GM23338 (cell line): ENCODE measurements at regions not wholly inside any gene's neighbourhood (a gene's known extent, or its start where the extent isn't known, plus 50 kb on each side); places are given as distances from the start of the nearest gene placed in this dataset.

Experiments
- ATAC-seq: fragments of 200-7000 bp; cut with Tn5 transposase; 3 replicates; pipeline ENCODE4 v1.9.1; 2020
- DNase-seq: peaks from one replicate; pipeline ENCODE4 v3.0.0-alpha.2; 2015; ENCODE audit warnings: low spot score
- H2AFZ ChIP-seq: fragments of 200-600 bp; sonication (generic); 2 replicates; pipeline ENCODE4 v1.8.0; 2016; ENCODE audit warnings: antibody characterized with exemption, mild to moderate bottlenecking, moderate library complexity
- H3F3A ChIP-seq: fragments of 200-600 bp; sonication (generic); replicated peaks from 2 replicates; pipeline ENCODE4 v1.8.0; 2017; ENCODE audit warnings: antibody characterized with exemption, mixed run types, low read depth
- H3K27ac ChIP-seq: fragments of 200-600 bp; sonication (generic); 2 replicates; pipeline ENCODE4 v1.6.1; 2016; ENCODE audit warnings: low read depth
- H3K27me3 ChIP-seq: fragments of 200-600 bp; sonication (generic); 2 replicates; pipeline ENCODE4 v1.8.0; 2016; ENCODE audit warnings: mild to moderate bottlenecking, mixed run types, moderate library complexity; ENCODE audit not compliant: insufficient read depth
- H3K36me3 ChIP-seq: fragments of 200-600 bp; sonication (generic); 2 replicates; pipeline ENCODE4 v1.8.0; 2016; ENCODE audit warnings: mild to moderate bottlenecking; ENCODE audit not compliant: insufficient read depth
- H3K4me1 ChIP-seq: fragments of 200-600 bp; sonication (generic); 2 replicates; pipeline ENCODE4 v1.8.0; 2016; ENCODE audit warnings: mild to moderate bottlenecking, moderate library complexity; ENCODE audit not compliant: insufficient read depth
- H3K4me2 ChIP-seq: fragments of 200-600 bp; sonication (generic); 2 replicates; pipeline ENCODE4 v1.7.1; 2017; ENCODE audit warnings: mixed run types
- H3K4me3 ChIP-seq: fragments of 200-600 bp; sonication (generic); 2 replicates; pipeline ENCODE4 v1.6.1; 2016; ENCODE audit warnings: mixed run types
- H3K79me2 ChIP-seq: fragments of 200-600 bp; sonication (generic); replicated peaks from 2 replicates; pipeline ENCODE4 v1.8.0; 2017; ENCODE audit warnings: mild to moderate bottlenecking; ENCODE audit not compliant: insufficient read depth
- H3K9me2 ChIP-seq: fragments of 200-600 bp; sonication (generic); 2 replicates; pipeline ENCODE4 v1.8.0; 2017; ENCODE audit not compliant: insufficient read depth
- H4K20me1 ChIP-seq: fragments of 200-600 bp; sonication (generic); replicated peaks from 2 replicates; pipeline ENCODE4 v1.8.0; 2017; ENCODE audit warnings: mild to moderate bottlenecking; ENCODE audit not compliant: insufficient read depth
- H3K27ac Mint-ChIP-seq: 2 replicates; pipeline ENCODE4 v1.8.0; 2020; ENCODE audit warnings: inconsistent platforms, mild to moderate bottlenecking, moderate library complexity, mixed read lengths
- H3K27me3 Mint-ChIP-seq: 3 replicates; pipeline ENCODE4 v1.8.0; 2022; ENCODE audit warnings: low read depth, mild to moderate bottlenecking, moderate library complexity, mixed read lengths, inconsistent platforms; ENCODE audit not compliant: insufficient read depth, poor library complexity
- H3K36me3 Mint-ChIP-seq: 3 replicates; pipeline ENCODE4 v1.8.0; 2021; ENCODE audit warnings: low read depth, mild to moderate bottlenecking, inconsistent platforms, moderate library complexity, mixed read lengths
- H3K4me1 Mint-ChIP-seq: 3 replicates; pipeline ENCODE4 v1.8.0; 2020; ENCODE audit warnings: mild to moderate bottlenecking, inconsistent platforms, mixed read lengths
- H3K4me3 Mint-ChIP-seq: 3 replicates; pipeline ENCODE4 v1.8.0; 2021; ENCODE audit warnings: moderate library complexity, mild to moderate bottlenecking, inconsistent platforms, mixed read lengths
- H3K9me3 Mint-ChIP-seq: 3 replicates; pipeline ENCODE4 v1.8.0; 2020; ENCODE audit warnings: moderate library complexity, mild to moderate bottlenecking, inconsistent platforms, mixed read lengths
- CREB1 ChIP-seq: fragments of 250-450 bp; sonication (Bioruptor Pico); IDR thresholded peaks from 2 replicates; pipeline ENCODE4 v1.5.0; 2020; ENCODE audit warnings: low read depth, mild to moderate bottlenecking, moderate library complexity
- EZH2phosphoT487 ChIP-seq: fragments of 200-600 bp; sonication (generic); IDR thresholded peaks from one replicate; pipeline ENCODE4 v1.8.1; 2018; ENCODE audit warnings: antibody characterized with exemption; ENCODE audit not compliant: unreplicated experiment
- JUNB ChIP-seq: IDR thresholded peaks from one replicate; pipeline ENCODE4 v1.6.1; 2016; ENCODE audit warnings: antibody characterized with exemption; ENCODE audit not compliant: unreplicated experiment
- NANOG ChIP-seq: IDR thresholded peaks from 2 replicates; pipeline ENCODE4 v1.6.1; 2016; ENCODE audit warnings: antibody characterized with exemption, borderline replicate concordance
- POLR2AphosphoS5 ChIP-seq: IDR thresholded peaks from 2 replicates; pipeline ENCODE4 v1.6.1; 2016; ENCODE audit warnings: antibody characterized with exemption, low read depth
- STAT1 ChIP-seq: IDR thresholded peaks from one replicate; pipeline ENCODE4 v1.6.1; 2016; ENCODE audit warnings: antibody characterized with exemption; ENCODE audit not compliant: unreplicated experiment
- ZNF114 ChIP-seq: fragments of 250-450 bp; sonication (Bioruptor Pico); IDR thresholded peaks from 2 replicates; pipeline ENCODE4 v1.5.0; 2020; ENCODE audit warnings: mild to moderate bottlenecking, moderate library complexity
- ZNF331 ChIP-seq: fragments of 250-450 bp; sonication (Bioruptor Pico); IDR thresholded peaks from 2 replicates; pipeline ENCODE4 v1.5.0; 2020; ENCODE audit warnings: low read depth, mild to moderate bottlenecking, moderate library complexity
- TF ChIP-seq, protein P1 (sequence below), 2 experiments: fragments of 200-600 bp in 1 of 2; sonication (generic) in 1 of 2; conservative IDR thresholded peaks; 2 replicates each; pipeline versions ENCODE4 v1.5.1 to v1.6.1; 2016 to 2017; ENCODE audit warnings: antibody characterized with exemption in 2 of 2, low read depth in 2 of 2, mild to moderate bottlenecking in 2 of 2, moderate library complexity in 1 of 2
- TF ChIP-seq, protein P2 (sequence below): IDR thresholded peaks from 2 replicates; pipeline ENCODE4 v1.6.1; 2016; ENCODE audit warnings: antibody characterized with exemption
- TF ChIP-seq, protein P3 (sequence below): fragments of 250-450 bp; sonication (Bioruptor Pico); IDR thresholded peaks from 2 replicates; pipeline ENCODE4 v1.5.0; 2020; ENCODE audit warnings: mild to moderate bottlenecking, moderate library complexity

DNA sequence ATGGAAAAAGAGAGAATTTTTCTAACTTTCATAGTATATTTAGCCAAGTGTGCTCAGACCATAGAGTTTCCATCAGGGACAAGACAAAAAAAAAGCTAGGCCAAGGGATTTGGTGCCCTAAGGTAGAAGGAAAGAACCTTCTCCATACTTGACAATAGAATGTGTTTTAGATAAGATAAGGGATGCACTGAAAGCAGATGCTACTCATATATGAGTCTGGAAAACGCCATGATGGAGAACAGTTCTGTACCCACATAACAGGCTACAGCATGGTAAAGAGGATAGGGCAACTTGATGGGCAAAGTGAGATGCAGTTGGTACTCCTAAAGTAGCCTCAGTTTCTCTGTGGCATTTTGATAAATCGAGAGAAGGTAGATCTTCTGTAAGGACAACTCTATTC lies 216.4 kb upstream of the NECTIN3 start (continued):
- no peak for TF ChIP-seq NANOG
- TF ChIP-seq, protein P1, sequence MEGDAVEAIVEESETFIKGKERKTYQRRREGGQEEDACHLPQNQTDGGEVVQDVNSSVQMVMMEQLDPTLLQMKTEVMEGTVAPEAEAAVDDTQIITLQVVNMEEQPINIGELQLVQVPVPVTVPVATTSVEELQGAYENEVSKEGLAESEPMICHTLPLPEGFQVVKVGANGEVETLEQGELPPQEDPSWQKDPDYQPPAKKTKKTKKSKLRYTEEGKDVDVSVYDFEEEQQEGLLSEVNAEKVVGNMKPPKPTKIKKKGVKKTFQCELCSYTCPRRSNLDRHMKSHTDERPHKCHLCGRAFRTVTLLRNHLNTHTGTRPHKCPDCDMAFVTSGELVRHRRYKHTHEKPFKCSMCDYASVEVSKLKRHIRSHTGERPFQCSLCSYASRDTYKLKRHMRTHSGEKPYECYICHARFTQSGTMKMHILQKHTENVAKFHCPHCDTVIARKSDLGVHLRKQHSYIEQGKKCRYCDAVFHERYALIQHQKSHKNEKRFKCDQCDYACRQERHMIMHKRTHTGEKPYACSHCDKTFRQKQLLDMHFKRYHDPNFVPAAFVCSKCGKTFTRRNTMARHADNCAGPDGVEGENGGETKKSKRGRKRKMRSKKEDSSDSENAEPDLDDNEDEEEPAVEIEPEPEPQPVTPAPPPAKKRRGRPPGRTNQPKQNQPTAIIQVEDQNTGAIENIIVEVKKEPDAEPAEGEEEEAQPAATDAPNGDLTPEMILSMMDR (conservative IDR thresholded peaks at IDR 0.05; ENCODE audit: low read depth in 2 of 2), result no peak
- no peak for TF ChIP-seq ZNF331
- TF ChIP-seq CREB1, result no peak
- TF ChIP-seq STAT1, result no peak
- no peak for TF ChIP-seq ZNF114 (CRISPR knock-in tag)
- no peak for TF ChIP-seq JUNB
- TF ChIP-seq EZH2phosphoT487, result no peak
- TF ChIP-seq POLR2AphosphoS5, result no peak

DNA sequence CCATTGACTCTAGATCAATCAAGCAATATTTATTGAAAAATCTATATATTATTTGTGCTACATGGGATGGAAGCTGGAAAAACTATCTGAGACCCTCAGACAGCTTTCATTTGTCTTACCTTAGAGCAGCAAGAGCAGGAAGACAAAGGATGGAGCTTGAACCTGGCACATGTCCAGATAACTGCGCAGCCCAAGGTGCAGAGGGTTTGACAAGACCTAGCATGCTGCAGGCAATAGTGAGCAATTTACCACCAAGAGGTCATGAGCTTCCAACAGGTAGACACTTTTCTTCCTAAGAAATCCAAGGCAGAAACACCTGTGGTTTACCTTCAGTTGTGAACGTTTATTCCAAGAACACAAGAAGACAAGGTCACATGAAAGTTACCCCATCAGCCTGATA lies 214.7 kb upstream of the NECTIN3 start:
- no peak for TF ChIP-seq NANOG
- no peak for TF ChIP-seq EZH2phosphoT487
- TF ChIP-seq, protein P2, sequence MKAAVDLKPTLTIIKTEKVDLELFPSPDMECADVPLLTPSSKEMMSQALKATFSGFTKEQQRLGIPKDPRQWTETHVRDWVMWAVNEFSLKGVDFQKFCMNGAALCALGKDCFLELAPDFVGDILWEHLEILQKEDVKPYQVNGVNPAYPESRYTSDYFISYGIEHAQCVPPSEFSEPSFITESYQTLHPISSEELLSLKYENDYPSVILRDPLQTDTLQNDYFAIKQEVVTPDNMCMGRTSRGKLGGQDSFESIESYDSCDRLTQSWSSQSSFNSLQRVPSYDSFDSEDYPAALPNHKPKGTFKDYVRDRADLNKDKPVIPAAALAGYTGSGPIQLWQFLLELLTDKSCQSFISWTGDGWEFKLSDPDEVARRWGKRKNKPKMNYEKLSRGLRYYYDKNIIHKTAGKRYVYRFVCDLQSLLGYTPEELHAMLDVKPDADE, result no peak
- TF ChIP-seq ZNF114 (CRISPR knock-in tag), result no peak
- TF ChIP-seq JUNB, result no peak
- no peak for TF ChIP-seq CREB1
- TF ChIP-seq, protein P3, sequence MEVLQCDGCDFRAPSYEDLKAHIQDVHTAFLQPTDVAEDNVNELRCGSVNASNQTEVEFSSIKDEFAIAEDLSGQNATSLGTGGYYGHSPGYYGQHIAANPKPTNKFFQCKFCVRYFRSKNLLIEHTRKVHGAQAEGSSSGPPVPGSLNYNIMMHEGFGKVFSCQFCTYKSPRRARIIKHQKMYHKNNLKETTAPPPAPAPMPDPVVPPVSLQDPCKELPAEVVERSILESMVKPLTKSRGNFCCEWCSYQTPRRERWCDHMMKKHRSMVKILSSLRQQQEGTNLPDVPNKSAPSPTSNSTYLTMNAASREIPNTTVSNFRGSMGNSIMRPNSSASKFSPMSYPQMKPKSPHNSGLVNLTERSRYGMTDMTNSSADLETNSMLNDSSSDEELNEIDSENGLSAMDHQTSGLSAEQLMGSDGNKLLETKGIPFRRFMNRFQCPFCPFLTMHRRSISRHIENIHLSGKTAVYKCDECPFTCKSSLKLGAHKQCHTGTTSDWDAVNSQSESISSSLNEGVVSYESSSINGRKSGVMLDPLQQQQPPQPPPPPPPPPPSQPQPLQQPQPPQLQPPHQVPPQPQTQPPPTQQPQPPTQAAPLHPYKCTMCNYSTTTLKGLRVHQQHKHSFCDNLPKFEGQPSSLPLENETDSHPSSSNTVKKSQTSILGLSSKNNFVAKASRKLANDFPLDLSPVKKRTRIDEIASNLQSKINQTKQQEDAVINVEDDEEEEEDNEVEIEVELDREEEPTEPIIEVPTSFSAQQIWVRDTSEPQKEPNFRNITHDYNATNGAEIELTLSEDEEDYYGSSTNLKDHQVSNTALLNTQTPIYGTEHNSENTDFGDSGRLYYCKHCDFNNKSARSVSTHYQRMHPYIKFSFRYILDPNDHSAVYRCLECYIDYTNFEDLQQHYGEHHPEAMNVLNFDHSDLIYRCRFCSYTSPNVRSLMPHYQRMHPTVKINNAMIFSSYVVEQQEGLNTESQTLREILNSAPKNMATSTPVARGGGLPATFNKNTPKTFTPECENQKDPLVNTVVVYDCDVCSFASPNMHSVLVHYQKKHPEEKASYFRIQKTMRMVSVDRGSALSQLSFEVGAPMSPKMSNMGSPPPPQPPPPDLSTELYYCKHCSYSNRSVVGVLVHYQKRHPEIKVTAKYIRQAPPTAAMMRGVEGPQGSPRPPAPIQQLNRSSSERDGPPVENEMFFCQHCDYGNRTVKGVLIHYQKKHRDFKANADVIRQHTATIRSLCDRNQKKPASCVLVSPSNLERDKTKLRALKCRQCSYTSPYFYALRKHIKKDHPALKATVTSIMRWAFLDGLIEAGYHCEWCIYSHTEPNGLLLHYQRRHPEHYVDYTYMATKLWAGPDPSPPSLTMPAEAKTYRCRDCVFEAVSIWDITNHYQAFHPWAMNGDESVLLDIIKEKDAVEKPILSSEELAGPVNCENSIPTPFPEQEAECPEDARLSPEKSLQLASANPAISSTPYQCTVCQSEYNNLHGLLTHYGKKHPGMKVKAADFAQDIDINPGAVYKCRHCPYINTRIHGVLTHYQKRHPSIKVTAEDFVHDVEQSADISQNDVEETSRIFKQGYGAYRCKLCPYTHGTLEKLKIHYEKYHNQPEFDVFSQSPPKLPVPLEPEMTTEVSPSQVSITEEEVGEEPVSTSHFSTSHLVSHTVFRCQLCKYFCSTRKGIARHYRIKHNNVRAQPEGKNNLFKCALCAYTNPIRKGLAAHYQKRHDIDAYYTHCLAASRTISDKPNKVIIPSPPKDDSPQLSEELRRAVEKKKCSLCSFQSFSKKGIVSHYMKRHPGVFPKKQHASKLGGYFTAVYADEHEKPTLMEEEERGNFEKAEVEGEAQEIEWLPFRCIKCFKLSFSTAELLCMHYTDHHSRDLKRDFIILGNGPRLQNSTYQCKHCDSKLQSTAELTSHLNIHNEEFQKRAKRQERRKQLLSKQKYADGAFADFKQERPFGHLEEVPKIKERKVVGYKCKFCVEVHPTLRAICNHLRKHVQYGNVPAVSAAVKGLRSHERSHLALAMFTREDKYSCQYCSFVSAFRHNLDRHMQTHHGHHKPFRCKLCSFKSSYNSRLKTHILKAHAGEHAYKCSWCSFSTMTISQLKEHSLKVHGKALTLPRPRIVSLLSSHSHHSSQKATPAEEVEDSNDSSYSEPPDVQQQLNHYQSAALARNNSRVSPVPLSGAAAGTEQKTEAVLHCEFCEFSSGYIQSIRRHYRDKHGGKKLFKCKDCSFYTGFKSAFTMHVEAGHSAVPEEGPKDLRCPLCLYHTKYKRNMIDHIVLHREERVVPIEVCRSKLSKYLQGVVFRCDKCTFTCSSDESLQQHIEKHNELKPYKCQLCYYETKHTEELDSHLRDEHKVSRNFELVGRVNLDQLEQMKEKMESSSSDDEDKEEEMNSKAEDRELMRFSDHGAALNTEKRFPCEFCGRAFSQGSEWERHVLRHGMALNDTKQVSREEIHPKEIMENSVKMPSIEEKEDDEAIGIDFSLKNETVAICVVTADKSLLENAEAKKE (CRISPR knock-in tag), result no peak
- no peak for TF ChIP-seq STAT1
- H3K4me2 ChIP-seq, result no peak overlapping the region
- no peaks in the 10 kb centered on the region for H3K27me3 ChIP-seq
- no peaks in the 10 kb centered on the region for H3K36me3 Mint-ChIP-seq
- H3K27me3 Mint-ChIP-seq, result no peaks in the 10 kb centered on the region
- H3K4me3 ChIP-seq, result no peak overlapping the region
- no peaks in the 10 kb centered on the region; the same call in 1 of the 2 replicates for H3K36me3 ChIP-seq
- no peak overlapping the region for H3K4me3 Mint-ChIP-seq
- no peak overlapping the region for H2AFZ ChIP-seq
- H4K20me1 ChIP-seq, result no peaks in the 10 kb centered on the region
- no peak overlapping the region for H3K27ac ChIP-seq
- H3K4me1 Mint-ChIP-seq, result no peaks in the 10 kb centered on the region
- no peak overlapping the region for H3K27ac Mint-ChIP-seq
- H3K9me3 Mint-ChIP-seq, result no peaks in the 10 kb centered on the region
- peaks cover 12% of the 10 kb centered on the region for H3K9me2 ChIP-seq
- H3F3A ChIP-seq, result no peaks in the 10 kb centered on the region
- no peaks in the 10 kb centered on the region for H3K79me2 ChIP-seq
- no peaks in the 10 kb centered on the region for H3K4me1 ChIP-seq
- ATAC-seq (no peak), DNase-seq (no peak)
